Tibial nerve (tissue), 3 donors: ENCODE measurements at regions not wholly inside any gene's neighbourhood (a gene's known extent, or its start where the extent isn't known, plus 50 kb on each side); places are given as distances from the start of the nearest gene placed in this dataset.

ENCODE experiments used
- EP300 ChIP-seq, 2 donors: sonication (generic); formaldehyde crosslinking; IDR thresholded peaks; one replicate each; pipeline ENCODE4 v1.6.1; 2017; ENCODE audit warnings: antibody characterized with exemption in 2 of 2, mild to moderate bottlenecking in 1 of 2
- POLR2A ChIP-seq, 2 donors: fragments of 450-650 bp; IDR thresholded peaks; one replicate each; pipeline ENCODE4 v1.6.1; 2017; ENCODE audit warnings: antibody characterized with exemption in 2 of 2, mild to moderate bottlenecking in 2 of 2, moderate library complexity in 2 of 2

- no peak for TF ChIP-seq EP300 (IDR thresholded peaks at IDR 0.05)
- TF ChIP-seq POLR2A (IDR thresholded peaks at IDR 0.05) = no peak
Measured at GRCh38 chr18:22103647-22104031, 65.8 kb upstream of the GATA6 start.
